SIG-M5 treated with dmso at 0.1 percent for 504 hours (cell line): ENCODE measurements at regions not wholly inside any gene's neighbourhood (a gene's known extent, or its start where the extent isn't known, plus 50 kb on each side); places are given as distances from the start of the nearest gene placed in this dataset.

ENCODE experiments used
- DNase-seq: peaks from one replicate; lab custom pipeline; 2025; ENCODE audit not compliant: unreplicated experiment; lab: John Stamatoyannopoulos, UW

DNA sequence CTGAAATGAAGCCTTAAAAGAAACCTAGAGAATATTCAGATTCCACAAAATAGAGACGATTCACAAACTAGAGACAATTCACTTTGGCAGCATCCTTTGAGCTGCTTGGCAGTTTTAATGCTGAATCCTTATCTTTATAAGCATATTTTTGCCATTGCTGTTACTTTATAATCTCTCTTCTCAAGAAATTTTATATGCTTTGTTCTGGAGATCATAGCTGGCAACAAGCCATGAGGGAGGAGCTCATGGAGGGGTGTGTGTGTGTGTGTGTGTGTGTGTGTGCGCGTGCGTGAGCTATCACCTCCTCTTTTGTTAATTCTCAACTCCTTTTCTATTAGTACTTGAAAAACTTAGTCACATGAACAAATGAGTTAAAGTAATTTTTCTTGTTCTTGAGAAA lies 495.0 kb upstream of the RGMA start:
- no peak for DNase-seq

- no peak for DNase-seq
Observed at GRCh38 chr15:93583552-93583951, 494.5 kb upstream of the RGMA start.

DNA sequence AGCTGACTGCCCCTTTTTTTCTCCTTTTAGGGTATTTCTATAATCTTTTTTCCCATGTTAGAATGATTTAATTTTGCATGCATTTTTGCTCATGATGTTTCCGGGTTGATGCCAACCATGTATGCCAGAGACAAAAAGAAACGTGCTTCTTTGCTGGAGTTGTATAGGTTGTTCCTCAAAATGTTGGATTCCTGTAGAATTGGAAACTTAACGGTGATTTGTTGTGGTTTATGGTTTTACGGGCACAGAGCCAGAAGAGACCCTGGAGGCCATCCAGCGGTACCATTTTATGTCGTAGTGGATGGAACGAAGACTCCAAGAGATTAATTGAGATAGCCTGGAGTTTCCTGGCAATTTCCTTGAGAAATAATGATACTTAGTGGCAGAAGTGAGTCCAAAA lies 481.5 kb upstream of the RGMA start:
- no peak for DNase-seq

- no peak for DNase-seq
Observed at GRCh38 chr15:93566762-93567161, 477.8 kb upstream of the RGMA start.

- no peak for DNase-seq
Observed at GRCh38 chr15:93565201-93565600, 476.2 kb upstream of the RGMA start.

- no peak for DNase-seq
Observed at GRCh38 chr15:93563218-93563617, 474.2 kb upstream of the RGMA start.

GRCh38 chr15:93562395-93563123 lies 473.5 kb upstream of the RGMA start:
- no peak for DNase-seq

DNA sequence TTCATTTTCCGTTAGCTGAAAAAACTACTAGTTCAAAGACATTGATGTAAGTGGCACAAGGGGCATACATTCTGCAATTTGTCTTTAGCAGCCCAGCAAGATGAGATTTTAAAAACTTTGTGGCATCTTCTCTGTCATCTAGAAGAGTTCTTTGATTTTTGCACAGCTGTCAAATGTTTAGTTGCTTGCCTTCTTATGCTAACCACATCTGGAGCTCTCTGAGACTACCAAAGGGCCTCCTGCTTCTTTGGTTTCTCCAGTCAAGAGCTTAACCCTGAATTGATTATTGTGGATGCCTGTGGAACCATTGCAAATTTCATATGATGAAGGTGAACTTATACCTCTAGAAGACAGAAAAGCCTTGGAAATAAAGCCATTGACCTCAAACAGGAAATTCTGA lies 468.7 kb upstream of the RGMA start:
- DNase-seq: no peak

GRCh38 chr15:93553167-93553935 lies 464.3 kb upstream of the RGMA start:
- no peak for DNase-seq

- no peak for DNase-seq
Observed at GRCh38 chr15:93543093-93543492, 454.1 kb upstream of the RGMA start.

- DNase-seq: no peak
Observed at GRCh38 chr15:93527374-93528050, 438.5 kb upstream of the RGMA start.

DNA sequence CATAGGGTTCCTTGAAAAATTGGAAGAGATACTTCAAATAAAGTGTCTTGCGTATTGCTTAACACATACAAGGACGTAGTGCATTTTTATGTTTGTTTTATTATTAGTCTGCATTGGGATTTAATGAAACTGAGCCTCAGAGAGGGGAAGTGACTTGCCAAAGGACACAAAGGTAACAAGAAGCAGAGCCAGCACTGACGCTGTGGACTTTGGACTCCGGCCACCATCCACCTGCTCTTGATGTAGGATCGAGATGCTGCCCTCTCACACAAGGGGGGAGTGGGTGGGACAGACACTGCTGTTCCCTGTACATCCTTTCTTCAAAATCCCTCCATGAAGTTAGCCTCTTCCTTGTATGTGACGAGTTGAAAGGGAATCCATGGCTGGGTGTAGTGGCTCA lies 435.4 kb upstream of the RGMA start:
- DNase-seq: no peak

DNA sequence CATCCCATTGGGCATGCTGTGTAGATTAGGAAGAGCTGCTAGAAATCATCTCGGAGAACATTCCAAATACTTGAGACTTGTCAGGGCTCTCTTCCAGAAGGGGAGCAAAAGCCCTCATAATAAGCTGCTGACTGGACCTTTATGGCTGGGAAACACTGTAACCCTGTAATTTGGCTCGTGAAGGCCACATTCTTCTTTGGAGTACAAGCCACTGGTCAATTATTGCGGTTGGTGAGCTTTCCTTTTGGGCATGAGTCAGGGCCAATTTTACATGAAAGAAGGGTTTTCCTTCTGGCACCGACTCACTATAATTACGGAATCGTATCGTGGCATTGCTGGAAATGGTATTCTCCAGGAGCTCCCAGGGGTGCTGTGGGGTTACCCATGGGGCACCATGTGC lies 434.5 kb upstream of the RGMA start:
- no peak for DNase-seq

- no peak for DNase-seq
Observed at GRCh38 chr15:93520206-93520605, 431.2 kb upstream of the RGMA start.

DNA sequence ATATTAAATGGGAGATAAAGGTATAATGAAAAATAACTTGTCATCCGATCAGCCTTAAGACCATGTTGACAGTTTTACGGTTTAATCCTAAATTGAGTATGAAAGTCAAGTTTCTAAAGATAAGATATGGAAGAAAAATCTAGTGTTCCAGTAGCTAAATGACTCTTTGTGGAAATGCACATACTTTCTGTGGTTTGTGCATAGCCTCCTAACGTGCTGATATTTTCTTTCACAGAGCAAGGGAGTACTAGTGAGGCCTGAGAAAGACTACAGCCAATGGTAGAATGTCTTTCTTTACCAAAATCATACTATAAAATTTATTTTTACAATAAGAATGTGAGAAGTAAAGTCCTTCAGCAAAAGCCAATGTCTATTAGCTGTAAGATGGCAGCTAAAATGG lies 430.6 kb upstream of the RGMA start:
- no peak for DNase-seq

DNA sequence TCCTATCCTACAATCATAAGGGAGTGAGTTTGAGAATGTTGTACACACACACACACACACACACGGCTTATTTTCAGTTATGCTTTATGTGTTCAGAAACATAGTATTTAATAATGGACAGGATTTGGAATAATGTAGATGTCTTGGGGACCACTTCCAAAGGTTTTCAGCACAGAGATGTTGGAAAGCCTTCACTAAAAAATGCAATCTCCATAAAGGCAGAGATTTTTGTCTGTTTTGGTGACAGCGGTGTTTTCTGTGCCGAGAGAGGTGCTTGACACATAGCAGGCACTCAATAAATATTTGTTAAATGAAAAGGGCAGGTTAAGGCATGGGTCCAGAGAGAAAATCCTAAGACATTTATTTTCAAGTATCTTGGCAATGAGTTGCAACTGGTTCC lies 428.2 kb upstream of the RGMA start:
- DNase-seq: no peak

DNA sequence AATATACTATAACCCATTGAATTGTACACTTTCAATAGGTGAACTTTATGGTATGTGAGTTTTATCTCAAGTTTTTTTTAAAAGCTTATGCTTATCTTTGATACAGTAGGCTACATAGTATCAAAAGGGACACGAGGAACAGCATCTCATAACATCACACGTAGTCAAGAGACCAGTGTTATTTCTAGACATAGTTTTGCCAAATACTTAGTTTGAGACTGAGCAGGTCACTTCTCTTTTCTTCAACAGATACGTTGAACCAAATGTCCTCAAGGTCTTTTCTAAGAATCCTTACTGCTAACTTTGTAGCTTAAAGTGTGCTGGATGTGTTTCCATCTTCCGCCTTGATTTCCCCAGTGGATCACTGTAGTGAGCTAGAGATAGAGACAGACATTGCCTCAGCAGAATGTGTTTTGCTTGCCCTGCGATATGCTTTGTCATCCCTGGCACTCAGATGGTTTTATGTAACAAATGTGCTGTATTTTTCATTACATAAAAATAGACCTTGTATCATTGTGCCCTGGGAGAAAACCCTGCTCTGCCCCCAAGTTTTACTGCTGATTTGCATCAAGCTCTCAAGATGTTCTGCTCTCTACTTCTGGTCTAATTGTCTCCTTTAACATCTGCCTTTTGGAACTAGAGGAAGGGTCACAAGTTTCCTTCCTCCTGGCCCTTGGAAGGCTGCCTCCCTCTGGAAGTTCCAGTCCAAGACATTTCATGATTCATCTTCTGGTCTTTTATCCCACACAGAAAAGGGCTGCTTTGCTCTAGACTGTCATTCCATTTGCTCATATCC lies 426.4 kb upstream of the RGMA start:
- no peak for DNase-seq

- DNase-seq: no peak
Observed at GRCh38 chr15:93506646-93507045, 417.6 kb upstream of the RGMA start.

DNA sequence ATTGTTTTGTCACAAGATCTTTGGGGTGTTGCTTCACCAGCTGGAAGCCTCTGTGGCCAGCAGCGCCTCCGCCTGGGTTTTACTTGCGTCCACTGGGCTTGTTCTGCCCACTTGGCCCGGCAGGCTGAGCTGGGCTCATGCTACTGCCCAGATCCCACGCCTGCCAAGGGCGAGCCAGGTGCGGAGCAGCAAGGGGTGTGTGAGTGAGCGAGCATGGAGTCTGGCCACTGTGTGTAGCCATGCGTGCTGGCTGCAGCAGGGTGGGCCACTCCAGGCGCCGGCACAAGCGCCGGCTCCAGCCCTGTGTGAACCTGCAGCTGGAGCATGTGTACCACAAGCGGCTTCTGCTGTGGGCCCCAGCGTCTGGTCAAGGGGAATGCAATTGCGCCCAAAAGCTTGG lies 416.5 kb upstream of the RGMA start:
- no peak for DNase-seq

GRCh38 chr15:93501946-93502345 lies 412.9 kb upstream of the RGMA start:
- DNase-seq: no peak

DNA sequence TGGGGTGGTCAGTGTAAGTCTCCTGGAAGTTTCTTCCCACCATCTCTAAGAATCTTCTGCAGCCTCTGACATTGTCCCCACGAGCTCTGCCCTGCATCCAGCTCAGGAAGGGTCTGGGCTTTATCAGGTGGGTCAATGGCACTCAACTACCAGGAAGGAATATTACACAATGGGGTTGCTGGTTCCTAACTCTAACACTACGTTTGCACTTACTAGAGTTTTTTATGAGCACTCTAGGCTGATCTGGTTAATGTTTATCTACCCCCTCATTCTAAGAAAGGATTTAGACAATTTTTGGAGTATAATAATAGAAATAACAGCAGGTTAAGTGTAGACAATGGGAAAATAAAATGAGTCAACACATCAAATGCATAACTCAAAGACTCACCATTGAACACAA lies 411.1 kb upstream of the RGMA start:
- DNase-seq: no peak
